HG03354 (cell line): ENCODE measurements at regions not wholly inside any gene's neighbourhood (a gene's known extent, or its start where the extent isn't known, plus 50 kb on each side); places are given as distances from the start of the nearest gene placed in this dataset.
A peak's percentile ranks its signal among the peaks of the same experiment; 100 is the strongest.
"Not testable (repeated sequence)": the region's sequence is repeated elsewhere in the genome, so short reads cannot be mapped to it uniquely, and the experiment has no call there.

Experiments used
- ATAC-seq: cut with Tn5 transposase; IDR thresholded peaks from one replicate; pipeline ENCODE4 v1.9.1; 2021; ENCODE audit warnings: mild to moderate bottlenecking; ENCODE audit not compliant: unreplicated experiment, poor library complexity, severe bottlenecking

DNA sequence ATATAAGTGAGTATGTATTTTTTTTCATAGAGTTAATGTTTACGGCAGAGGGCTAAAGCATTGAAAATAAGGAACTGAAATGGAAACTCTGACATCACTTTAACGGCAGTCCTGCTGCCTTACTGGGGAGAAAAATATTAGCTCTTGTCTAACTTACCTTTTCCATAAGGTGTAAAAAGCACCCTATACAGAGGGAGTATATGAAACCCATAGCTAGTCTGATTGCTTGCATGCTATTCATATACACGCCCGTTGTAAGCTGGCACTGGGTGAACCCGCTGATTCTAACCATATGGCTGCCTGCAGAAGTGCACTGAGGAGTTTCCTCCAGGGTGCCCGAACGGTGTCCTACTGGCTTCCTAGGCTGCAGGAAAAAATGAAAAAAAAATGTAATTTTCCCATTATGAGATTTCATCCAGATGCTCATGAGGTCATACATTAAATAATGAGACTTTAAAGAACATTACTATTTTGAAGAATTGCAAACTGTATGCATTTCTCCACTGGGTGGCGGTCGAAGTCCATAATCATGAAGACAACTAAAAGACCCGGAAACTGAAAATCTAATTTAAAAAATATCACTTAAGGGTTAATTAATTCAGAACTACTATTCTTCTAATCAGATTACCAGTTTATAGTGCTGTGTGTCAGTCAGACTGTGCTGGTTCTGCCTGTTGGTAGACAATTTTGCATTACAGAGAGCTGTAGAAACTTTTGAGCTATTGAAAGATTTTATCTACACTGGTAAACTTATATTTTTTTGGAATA is 144.7 kb downstream of the ALX1 start:
- peak; percentile 92 for ATAC-seq

- ATAC-seq = no peak
Observed at GRCh38 chr12:85425349-85425612, 145.3 kb downstream of the ALX1 start.

DNA sequence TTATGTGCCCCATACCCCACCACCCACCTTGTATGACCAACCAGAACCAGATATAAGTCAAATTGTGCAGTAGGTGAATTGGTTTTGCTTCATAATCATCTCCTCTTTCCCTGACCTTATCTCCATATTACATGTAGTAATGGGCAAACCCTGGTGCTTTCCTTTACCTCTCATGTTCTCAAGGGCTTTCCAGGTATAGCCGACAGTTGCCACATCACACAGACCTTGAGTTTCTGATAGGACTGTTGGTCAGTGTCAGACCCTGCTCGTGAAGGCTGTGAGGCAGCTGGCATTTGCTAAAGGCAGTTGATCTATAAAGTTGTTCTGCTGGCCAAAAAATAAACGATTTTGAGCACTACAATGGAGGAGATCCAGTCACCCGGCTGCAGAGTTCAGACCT is 145.9 kb downstream of the ALX1 start:
- ATAC-seq = no peak

- ATAC-seq = not testable (repeated sequence)
Observed at GRCh38 chr12:85433148-85433547, 153.1 kb downstream of the ALX1 start.

GRCh38 chr12:85440271-85440670 is 160.3 kb downstream of the ALX1 start:
- no peak for ATAC-seq

- ATAC-seq = no peak
Observed at GRCh38 chr12:85441025-85441424, 161.0 kb downstream of the ALX1 start.

DNA sequence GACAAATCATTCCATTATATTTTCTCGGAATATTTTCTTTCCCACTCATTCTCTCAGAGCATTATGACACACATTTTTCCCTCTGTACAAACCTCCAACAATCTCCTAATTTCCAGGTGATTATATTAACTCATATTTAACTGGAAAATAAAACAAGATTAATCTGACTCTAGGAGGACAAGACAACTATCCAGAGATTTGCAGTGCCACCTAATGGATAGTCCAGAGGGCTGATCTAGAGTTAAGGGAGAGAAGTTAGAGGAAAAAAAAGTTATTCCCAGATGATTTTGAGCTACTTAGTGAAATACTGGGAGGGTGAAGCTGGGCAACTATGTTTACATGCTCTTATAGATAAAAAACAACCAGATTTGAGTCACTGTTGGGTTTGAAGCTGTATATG is 161.7 kb downstream of the ALX1 start:
- ATAC-seq = no peak

GRCh38 chr12:85445060-85445938 is 165.3 kb downstream of the ALX1 start:
- no peak for ATAC-seq

- no peak for ATAC-seq
Observed at GRCh38 chr12:85448031-85448430, 168.0 kb downstream of the ALX1 start.

DNA sequence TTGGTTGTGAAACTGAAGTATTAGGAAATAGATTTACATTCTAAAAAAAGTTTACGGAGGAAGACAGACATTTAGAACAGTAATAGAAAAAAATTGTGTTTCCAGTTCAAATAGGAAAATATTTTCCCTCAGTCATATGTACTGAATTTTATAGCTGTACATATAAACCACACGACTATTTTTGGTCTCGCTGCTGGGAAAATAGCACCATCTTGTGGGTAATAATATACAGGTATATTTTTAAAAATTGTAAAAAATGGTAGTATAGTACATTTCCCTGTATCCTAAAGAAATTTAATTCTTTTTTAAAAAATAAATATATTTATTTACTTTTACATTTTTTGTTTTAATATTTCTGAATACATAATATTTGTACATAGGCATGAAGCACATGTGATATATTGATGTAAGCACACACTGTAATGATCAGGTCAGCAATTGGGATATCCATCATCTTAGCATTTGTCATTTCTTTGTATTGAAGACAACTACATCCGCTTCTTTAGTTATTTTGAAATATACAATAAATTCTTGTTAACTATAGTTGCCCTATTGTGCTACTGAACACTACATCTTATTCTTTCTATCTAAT is 168.6 kb downstream of the ALX1 start:
- ATAC-seq = peak; percentile 54

- ATAC-seq = no peak
Observed at GRCh38 chr12:85457016-85457415, 177.0 kb downstream of the ALX1 start.

DNA sequence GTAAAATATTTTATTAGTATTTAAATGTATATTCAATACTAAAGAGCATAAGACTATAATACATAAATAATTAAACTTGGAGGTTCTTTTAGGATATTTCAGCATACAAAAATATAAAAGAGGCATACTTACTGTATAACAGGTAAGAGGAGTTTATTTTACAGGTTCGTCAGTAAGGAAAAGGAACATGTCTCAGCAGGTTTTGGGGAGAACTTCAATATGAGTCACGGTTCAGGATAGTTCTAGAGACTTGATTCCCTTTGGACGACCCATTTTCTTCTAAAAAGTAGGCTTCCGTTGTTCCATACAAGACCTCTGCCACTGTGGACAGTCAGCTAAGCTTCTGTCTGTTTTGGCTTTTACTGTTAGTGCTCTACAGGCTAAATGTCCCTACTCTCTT is 181.1 kb downstream of the ALX1 start:
- ATAC-seq = no peak

DNA sequence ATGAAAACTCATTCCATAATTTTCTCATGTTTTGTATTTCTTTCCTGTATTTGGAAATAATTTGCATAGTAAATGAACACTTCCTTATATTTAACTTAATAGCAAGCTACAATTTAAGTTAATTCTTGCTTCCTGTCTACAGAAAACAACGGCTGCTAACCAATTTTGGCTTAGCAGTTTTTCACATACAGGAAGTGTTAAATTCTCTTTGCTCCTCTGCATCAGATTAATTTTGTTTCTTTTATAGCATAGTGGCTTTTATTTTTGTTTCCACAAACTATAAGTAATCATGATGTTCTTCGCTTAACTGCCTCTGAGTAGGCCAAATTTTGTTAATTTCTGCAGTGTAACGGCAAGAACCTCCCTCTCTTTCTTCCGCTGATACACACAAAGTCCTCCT is 182.9 kb downstream of the ALX1 start:
- ATAC-seq = no peak

GRCh38 chr12:85466890-85467289 is 186.9 kb downstream of the ALX1 start:
- no peak for ATAC-seq

- ATAC-seq = peak; percentile 97
Observed at GRCh38 chr12:85468356-85469157, 188.5 kb downstream of the ALX1 start.

DNA sequence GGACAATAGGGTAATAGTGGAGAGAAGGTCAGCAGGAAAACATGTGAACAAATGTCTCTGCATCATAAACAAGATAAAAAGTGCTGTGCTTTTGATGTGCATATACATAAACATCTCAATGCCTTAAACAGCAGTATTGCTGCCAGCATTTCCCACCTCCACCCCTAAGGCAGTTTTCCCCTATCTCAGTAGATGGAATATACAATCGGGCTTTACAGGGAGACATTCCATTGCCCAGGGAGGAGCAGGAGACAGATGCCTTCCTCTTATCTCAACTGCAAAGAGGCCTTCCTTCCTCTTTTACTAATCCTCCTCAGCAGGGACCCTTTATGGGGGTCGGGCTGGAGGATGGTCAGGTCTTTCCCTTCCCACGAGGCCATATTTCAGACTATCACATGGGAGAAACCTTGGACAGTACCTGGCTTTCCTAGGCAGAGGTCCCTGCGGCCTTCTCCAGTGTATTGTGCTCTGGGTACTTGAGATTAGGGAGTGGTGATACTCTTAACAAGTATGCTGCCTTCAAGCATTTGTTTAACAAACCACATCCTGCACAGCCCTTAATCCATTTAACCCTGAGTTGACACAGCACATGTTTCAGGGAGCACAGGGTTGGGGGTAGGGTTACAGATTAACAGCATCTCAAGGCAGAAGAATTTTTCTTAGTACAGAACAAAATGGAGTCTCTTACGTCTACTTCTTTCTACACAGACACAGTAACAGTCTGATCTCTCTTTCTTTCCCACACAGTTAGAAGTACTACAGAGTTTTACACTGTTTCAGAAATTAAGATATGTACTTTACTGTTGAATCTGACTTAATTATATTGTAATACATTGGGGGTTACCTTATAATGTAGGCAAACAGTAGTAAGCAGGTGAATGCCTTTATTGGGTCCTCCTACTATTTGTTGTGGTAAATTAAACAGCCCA is 189.4 kb downstream of the ALX1 start:
- ATAC-seq = not testable (repeated sequence)

DNA sequence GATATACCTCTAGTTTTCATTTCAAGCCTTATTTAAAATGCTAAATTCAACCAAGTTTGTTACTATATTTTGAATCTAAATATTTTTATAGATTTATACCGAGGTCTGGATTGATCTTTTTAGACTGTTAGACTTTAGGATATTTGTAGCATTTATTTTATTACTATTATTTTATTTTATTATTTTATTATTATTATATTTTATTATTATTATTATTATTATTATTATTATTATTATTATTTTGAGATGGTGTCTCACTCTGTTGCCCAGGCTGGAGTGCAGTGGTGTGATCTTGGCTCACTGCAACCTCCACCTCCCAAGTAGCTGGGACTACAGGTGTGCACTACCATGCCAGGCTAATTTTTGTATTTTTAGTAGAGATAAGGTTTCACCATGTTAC is 195.3 kb downstream of the ALX1 start:
- not testable (repeated sequence) for ATAC-seq

- ATAC-seq = no peak
Observed at GRCh38 chr12:85476756-85477155, 196.7 kb downstream of the ALX1 start.

GRCh38 chr12:85484387-85484786 is 204.4 kb downstream of the ALX1 start:
- ATAC-seq = peak; percentile 80
